ENCODE measurements at regions not wholly inside any gene's neighbourhood (a gene's known extent, or its start where the extent isn't known, plus 50 kb on each side); places are given as distances from the start of the nearest gene placed in this dataset.
"Not testable (repeated sequence)": the region's sequence is repeated elsewhere in the genome, so short reads cannot be mapped to it uniquely, and the experiment has no call there.

- DNase-seq: no peak
Observed at GRCh38 chr12:9406564-9407424, 198.6 kb upstream of the PZP start.

GRCh38 chr12:9405886-9406563 lies 197.8 kb upstream of the PZP start:
- DNase-seq: no peak

- DNase-seq: no peak
Observed at GRCh38 chr12:9404469-9405260, 196.5 kb upstream of the PZP start.

- no peak for DNase-seq
Observed at GRCh38 chr12:9404031-9404430, 195.8 kb upstream of the PZP start.

GRCh38 chr12:9402432-9403040 lies 194.3 kb upstream of the PZP start:
- not testable (repeated sequence) for DNase-seq

GRCh38 chr12:9396367-9396766 lies 188.2 kb upstream of the PZP start:
- not testable (repeated sequence) for DNase-seq

GRCh38 chr12:9395220-9395619 lies 187.0 kb upstream of the PZP start:
- not testable (repeated sequence) for DNase-seq

GRCh38 chr12:9392842-9393241 lies 184.6 kb upstream of the PZP start:
- DNase-seq: no peak

- DNase-seq: no peak
Observed at GRCh38 chr12:9391815-9392214, 183.6 kb upstream of the PZP start.

- DNase-seq: no peak
Observed at GRCh38 chr12:9390761-9391160, 182.6 kb upstream of the PZP start.

- no peak for DNase-seq
Observed at GRCh38 chr12:9389796-9390195, 181.6 kb upstream of the PZP start.

- DNase-seq: no peak
Observed at GRCh38 chr12:9388379-9388778, 180.2 kb upstream of the PZP start.

- no peak for DNase-seq
Observed at GRCh38 chr12:9387450-9387849, 179.3 kb upstream of the PZP start.

GRCh38 chr12:9383585-9383984 lies 175.4 kb upstream of the PZP start:
- no peak for DNase-seq

- DNase-seq: no peak
Observed at GRCh38 chr12:9381619-9382018, 173.4 kb upstream of the PZP start.

- DNase-seq: no peak
Observed at GRCh38 chr12:9380650-9381049, 172.5 kb upstream of the PZP start.

GRCh38 chr12:9379023-9379742 lies 171.0 kb upstream of the PZP start:
- DNase-seq: no peak

GRCh38 chr12:9378430-9378835 lies 170.2 kb upstream of the PZP start:
- no peak for DNase-seq

GRCh38 chr12:9372202-9372601 lies 164.0 kb upstream of the PZP start:
- DNase-seq: peak; percentile 21

- peak; percentile 39 for DNase-seq
Observed at GRCh38 chr12:9367828-9368227, 159.6 kb upstream of the PZP start.

GRCh38 chr12:9367201-9367600 lies 159.0 kb upstream of the PZP start:
- DNase-seq: no peak

GRCh38 chr12:9365296-9365695 lies 157.1 kb upstream of the PZP start:
- DNase-seq: peak; percentile 67

Data from fibroblast of upper back skin (primary cell).